ENCODE measurements at regions not wholly inside any gene's neighbourhood (a gene's known extent, or its start where the extent isn't known, plus 50 kb on each side); places are given as distances from the start of the nearest gene placed in this dataset.

DNA sequence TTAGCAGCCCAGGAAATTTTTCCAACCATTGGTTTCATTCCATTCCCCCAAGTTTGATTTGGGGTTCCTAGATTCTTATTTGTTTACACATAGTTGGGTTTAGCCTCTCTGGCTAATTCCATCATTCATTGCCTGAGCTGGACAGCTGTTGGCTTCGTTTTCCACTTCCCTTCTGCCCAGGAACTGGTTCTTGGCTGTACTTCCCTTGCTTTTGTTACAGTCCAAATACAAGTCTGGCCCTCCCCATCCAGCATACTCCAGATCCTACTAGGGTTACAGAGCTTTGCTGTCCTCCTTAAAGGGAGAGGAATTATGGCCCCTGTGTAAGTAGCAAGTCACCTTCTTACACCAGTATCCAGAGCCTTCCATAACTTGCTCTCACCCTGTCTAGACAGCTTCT is 356.3 kb downstream of the FAT3 start:
- TF ChIP-seq, protein P1, sequence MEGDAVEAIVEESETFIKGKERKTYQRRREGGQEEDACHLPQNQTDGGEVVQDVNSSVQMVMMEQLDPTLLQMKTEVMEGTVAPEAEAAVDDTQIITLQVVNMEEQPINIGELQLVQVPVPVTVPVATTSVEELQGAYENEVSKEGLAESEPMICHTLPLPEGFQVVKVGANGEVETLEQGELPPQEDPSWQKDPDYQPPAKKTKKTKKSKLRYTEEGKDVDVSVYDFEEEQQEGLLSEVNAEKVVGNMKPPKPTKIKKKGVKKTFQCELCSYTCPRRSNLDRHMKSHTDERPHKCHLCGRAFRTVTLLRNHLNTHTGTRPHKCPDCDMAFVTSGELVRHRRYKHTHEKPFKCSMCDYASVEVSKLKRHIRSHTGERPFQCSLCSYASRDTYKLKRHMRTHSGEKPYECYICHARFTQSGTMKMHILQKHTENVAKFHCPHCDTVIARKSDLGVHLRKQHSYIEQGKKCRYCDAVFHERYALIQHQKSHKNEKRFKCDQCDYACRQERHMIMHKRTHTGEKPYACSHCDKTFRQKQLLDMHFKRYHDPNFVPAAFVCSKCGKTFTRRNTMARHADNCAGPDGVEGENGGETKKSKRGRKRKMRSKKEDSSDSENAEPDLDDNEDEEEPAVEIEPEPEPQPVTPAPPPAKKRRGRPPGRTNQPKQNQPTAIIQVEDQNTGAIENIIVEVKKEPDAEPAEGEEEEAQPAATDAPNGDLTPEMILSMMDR (conservative IDR thresholded peaks at IDR 0.05 in 1 of 2, IDR thresholded peaks at IDR 0.05 in 1 of 2; ENCODE audit: low read depth in 1 of 2, low read length in 2 of 2) = no peak
- no peak for TF ChIP-seq EZH2 (IDR thresholded peaks at IDR 0.05; ENCODE audit: low read length, missing control alignments)
